NB4 (cell line): ENCODE measurements at regions not wholly inside any gene's neighbourhood (a gene's known extent, or its start where the extent isn't known, plus 50 kb on each side); places are given as distances from the start of the nearest gene placed in this dataset.

Experiments
- DNase-seq: peaks from one replicate; pipeline ENCODE4 v3.0.0; 2010; ENCODE audit warnings: low read depth
- H3K4me3 ChIP-seq: one replicate; pipeline ENCODE4 v1.5.1; 2011; ENCODE audit warnings: mild to moderate bottlenecking, low read depth, low read length, moderate library complexity
- CTCF ChIP-seq: IDR thresholded peaks from one replicate; pipeline ENCODE4 v1.5.1; 2012; ENCODE audit warnings: low read depth, low read length
- MAX ChIP-seq: IDR thresholded peaks from 2 replicates; pipeline ENCODE4 v1.6.1; 2011; ENCODE audit warnings: low read depth, low read length
- MYC ChIP-seq: IDR thresholded peaks from 2 replicates; pipeline ENCODE4 v1.6.1; 2011; ENCODE audit warnings: low read depth, low read length
- POLR2A ChIP-seq: IDR thresholded peaks from 2 replicates; pipeline ENCODE4 v1.6.1; 2011; ENCODE audit warnings: mild to moderate bottlenecking; ENCODE audit not compliant: insufficient read length; ENCODE audit errors: extremely low read depth

GRCh38 chr5:141793403-141793802 is 84.8 kb downstream of the PCDH1 start:
- no peak overlapping the region for H3K4me3 ChIP-seq
- TF ChIP-seq MAX, result no peak
- no peak for TF ChIP-seq CTCF
- no peak for DNase-seq

- TF ChIP-seq CTCF (no peak), MYC (no peak), POLR2A (no peak), MAX (no peak)
- no peak for DNase-seq
- no peak overlapping the region for H3K4me3 ChIP-seq
Observed at GRCh38 chr5:141790630-141791029, 87.6 kb downstream of the PCDH1 start.

- DNase-seq, result no peak
- no peak overlapping the region for H3K4me3 ChIP-seq
- TF ChIP-seq MAX (no peak), CTCF (no peak), MYC (no peak)
Observed at GRCh38 chr5:141789330-141789729, 88.9 kb downstream of the PCDH1 start.

- TF ChIP-seq POLR2A (no peak), CTCF (no peak), MYC (no peak), MAX (no peak)
- no peak for DNase-seq
- no peak overlapping the region for H3K4me3 ChIP-seq
Observed at GRCh38 chr5:141788296-141788970, 89.8 kb downstream of the PCDH1 start.

GRCh38 chr5:141787376-141787775 is 90.8 kb downstream of the PCDH1 start:
- H3K4me3 ChIP-seq, result no peak overlapping the region
- no peak for DNase-seq
- TF ChIP-seq CTCF, result no peak
- TF ChIP-seq MAX, result no peak
- TF ChIP-seq POLR2A, result no peak

GRCh38 chr5:141786700-141787099 is 91.5 kb downstream of the PCDH1 start:
- TF ChIP-seq MAX (no peak), POLR2A (no peak), CTCF (no peak), MYC (no peak)
- no peak overlapping the region for H3K4me3 ChIP-seq
- no peak for DNase-seq
